PC-9 (cell line): ENCODE measurements at regions not wholly inside any gene's neighbourhood (a gene's known extent, or its start where the extent isn't known, plus 50 kb on each side); places are given as distances from the start of the nearest gene placed in this dataset.

ENCODE experiments used
- BruUV-seq: library from RNA; stranded (reverse); fragments of 400-500 nt; replicated peaks from 2 replicates; lab custom pipeline; 2021; lab: Mats Ljungman, UMichigan
- CTCF ChIA-PET: fragments of 300-600 bp; sonication (Branson Sonifier 250); formaldehyde crosslinking; loops from one replicate; lab custom pipeline; 2022; ENCODE audit warnings: antibody characterized with exemption; lab: Charles Lee
- POLR2A ChIA-PET: fragments of 300-600 bp; sonication (Branson Sonifier 250); formaldehyde crosslinking; loops from one replicate; lab custom pipeline; 2022; ENCODE audit warnings: antibody characterized with exemption; ENCODE audit not compliant: unreplicated experiment; lab: Charles Lee
- DNase-seq, 2 experiments: peaks; one replicate each; pipeline versions ENCODE4 v3.0.0 to v3.0.0-alpha.2; 2015 to 2022; ENCODE audit warnings: mixed read lengths in 1 of 2
- H2AFZ ChIP-seq: fragments of 200-600 bp; sonication (generic); 2 replicates; pipeline ENCODE4 v1.8.1; 2017; ENCODE audit warnings: antibody characterized with exemption
- H3F3A ChIP-seq: fragments of 200-600 bp; sonication (generic); 2 replicates; pipeline ENCODE4 v1.8.1; 2017; ENCODE audit warnings: antibody characterized with exemption, mild to moderate bottlenecking, low read depth; ENCODE audit not compliant: insufficient read depth
- H3K27ac ChIP-seq: fragments of 200-600 bp; sonication (generic); 2 replicates; pipeline ENCODE4 v1.6.1; 2016; ENCODE audit warnings: mixed run types
- H3K27me3 ChIP-seq: fragments of 200-600 bp; sonication (generic); 2 replicates; pipeline ENCODE4 v1.6.1; 2016; ENCODE audit warnings: low read depth, mixed run types; ENCODE audit not compliant: insufficient read depth
- H3K36me3 ChIP-seq: fragments of 200-600 bp; sonication (generic); 2 replicates; pipeline ENCODE4 v1.6.1; 2016; ENCODE audit warnings: low read depth, mixed run types
- H3K4me1 ChIP-seq: fragments of 200-600 bp; sonication (generic); replicated peaks from 2 replicates; pipeline ENCODE4 v1.6.1; 2016; ENCODE audit warnings: mixed run types; ENCODE audit not compliant: insufficient read depth
- H3K4me2 ChIP-seq: fragments of 200-600 bp; sonication (generic); 2 replicates; pipeline ENCODE4 v1.6.1; 2017; ENCODE audit warnings: mixed run types
- H3K4me3 ChIP-seq: fragments of 200-600 bp; sonication (generic); 2 replicates; pipeline ENCODE4 v1.6.1; 2016; ENCODE audit warnings: mixed run types
- H3K79me2 ChIP-seq: fragments of 200-600 bp; sonication (generic); 2 replicates; pipeline ENCODE4 v1.6.1; 2017; ENCODE audit warnings: low read depth, mixed run types
- H3K9me2 ChIP-seq: fragments of 200-600 bp; sonication (generic); 2 replicates; pipeline ENCODE4 v1.8.1; 2017; ENCODE audit warnings: mild to moderate bottlenecking; ENCODE audit not compliant: insufficient read depth
- H3K9me3 ChIP-seq: fragments of 200-600 bp; sonication (generic); 2 replicates; pipeline ENCODE4 v1.8.1; 2016; ENCODE audit warnings: low read depth; ENCODE audit not compliant: insufficient read depth
- H4K20me1 ChIP-seq: fragments of 200-600 bp; sonication (generic); 2 replicates; pipeline ENCODE4 v1.8.1; 2017; ENCODE audit not compliant: insufficient read depth
- EZH2 ChIP-seq: fragments of 200-600 bp; sonication (generic); IDR thresholded peaks from 2 replicates; pipeline ENCODE4 v1.8.0; 2017; ENCODE audit warnings: antibody characterized with exemption, low read depth
- intact Hi-C: fragments of 100-400 bp; cut with micrococcal nuclease; formaldehyde crosslinking; loops from one replicate; pipeline ENCODE4 v1.10.0; 2022; ENCODE audit not compliant: unreplicated experiment
- TF ChIP-seq, protein P1 (sequence below): fragments of 200-600 bp; sonication (generic); conservative IDR thresholded peaks from 2 replicates; pipeline ENCODE4 v1.6.1; 2017; ENCODE audit warnings: mixed run types, antibody characterized with exemption, mild to moderate bottlenecking, moderate library complexity

DNA sequence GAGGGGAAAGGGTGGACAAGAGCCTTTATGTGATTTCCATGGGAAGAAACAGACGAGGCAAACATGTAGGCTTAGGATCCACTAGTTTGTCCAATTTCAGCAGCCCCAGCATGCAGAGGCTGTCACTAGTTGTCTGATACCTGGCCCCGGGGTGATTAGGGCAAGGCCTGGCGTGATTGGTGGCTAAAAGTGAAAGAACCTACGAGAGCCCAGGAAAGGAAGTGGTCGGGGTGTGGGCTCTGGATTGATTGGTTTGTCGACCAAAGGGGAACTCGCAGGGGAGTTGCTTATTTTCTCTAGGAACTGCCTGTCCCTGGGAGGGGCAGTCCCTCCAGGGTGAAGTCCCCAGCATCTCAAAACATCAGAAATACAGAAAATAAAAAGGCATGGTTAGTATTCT, 64.2 kb upstream of the UQCRFS1 start:
- Histone ChIP-seq H3K9me3 (no peaks in the 10 kb centered on the region), H3K4me1 (no peaks in the 10 kb centered on the region), H3F3A (no peaks in the 10 kb centered on the region), H2AFZ (no peak overlapping the region), H3K36me3 (no peaks in the 10 kb centered on the region), H3K4me2 (no peak overlapping the region), H3K27me3 (peaks cover 70% of the 10 kb centered on the region), H3K27ac (no peak overlapping the region), H4K20me1 (no peaks in the 10 kb centered on the region), H3K4me3 (no peak overlapping the region), H3K9me2 (no peaks in the 10 kb centered on the region), H3K79me2 (no peaks in the 10 kb centered on the region)
- no peak for DNase-seq
- no TSS peak for BruUV-seq
- ChIA-PET POLR2A (no interaction called here), CTCF (no interaction called here)
- no peak for TF ChIP-seq EZH2
- TF ChIP-seq, protein P1, sequence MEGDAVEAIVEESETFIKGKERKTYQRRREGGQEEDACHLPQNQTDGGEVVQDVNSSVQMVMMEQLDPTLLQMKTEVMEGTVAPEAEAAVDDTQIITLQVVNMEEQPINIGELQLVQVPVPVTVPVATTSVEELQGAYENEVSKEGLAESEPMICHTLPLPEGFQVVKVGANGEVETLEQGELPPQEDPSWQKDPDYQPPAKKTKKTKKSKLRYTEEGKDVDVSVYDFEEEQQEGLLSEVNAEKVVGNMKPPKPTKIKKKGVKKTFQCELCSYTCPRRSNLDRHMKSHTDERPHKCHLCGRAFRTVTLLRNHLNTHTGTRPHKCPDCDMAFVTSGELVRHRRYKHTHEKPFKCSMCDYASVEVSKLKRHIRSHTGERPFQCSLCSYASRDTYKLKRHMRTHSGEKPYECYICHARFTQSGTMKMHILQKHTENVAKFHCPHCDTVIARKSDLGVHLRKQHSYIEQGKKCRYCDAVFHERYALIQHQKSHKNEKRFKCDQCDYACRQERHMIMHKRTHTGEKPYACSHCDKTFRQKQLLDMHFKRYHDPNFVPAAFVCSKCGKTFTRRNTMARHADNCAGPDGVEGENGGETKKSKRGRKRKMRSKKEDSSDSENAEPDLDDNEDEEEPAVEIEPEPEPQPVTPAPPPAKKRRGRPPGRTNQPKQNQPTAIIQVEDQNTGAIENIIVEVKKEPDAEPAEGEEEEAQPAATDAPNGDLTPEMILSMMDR: no peak
- intact Hi-C loops: no loop called here

DNA sequence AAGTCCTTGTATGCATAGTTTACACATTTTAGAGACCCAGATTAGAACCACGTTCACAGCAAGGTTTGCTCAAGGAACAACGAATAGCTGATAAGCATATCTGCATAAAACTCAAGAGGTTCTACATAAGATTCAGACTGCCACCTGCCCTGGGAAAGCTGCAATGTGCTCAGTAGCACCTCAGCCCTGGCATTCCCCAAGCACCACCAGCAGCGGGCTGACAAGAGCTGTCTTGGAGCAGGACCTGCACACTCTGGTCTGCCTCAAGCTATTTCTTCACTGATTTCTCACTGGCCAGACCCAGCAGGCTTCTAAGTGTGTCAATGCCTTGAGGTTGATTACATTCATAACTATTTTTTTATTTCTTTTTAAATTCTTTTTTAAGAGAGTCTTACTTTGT, 65.8 kb upstream of the UQCRFS1 start:
- no peak overlapping the region for H3K4me3 ChIP-seq
- peaks cover 73% of the 10 kb centered on the region for H3K27me3 ChIP-seq
- BruUV-seq: no TSS peak
- no peak overlapping the region for H3K4me2 ChIP-seq
- H3K4me1 ChIP-seq: no peaks in the 10 kb centered on the region
- POLR2A ChIA-PET: no interaction called here
- no peak for DNase-seq
- CTCF ChIA-PET: no interaction called here
- H4K20me1 ChIP-seq: no peaks in the 10 kb centered on the region
- no peaks in the 10 kb centered on the region for H3K79me2 ChIP-seq
- H3K27ac ChIP-seq: no peak overlapping the region
- TF ChIP-seq EZH2: no peak
- TF ChIP-seq, protein P1: no peak
- intact Hi-C loops: no loop called here
- H3F3A ChIP-seq: no peaks in the 10 kb centered on the region
- no peaks in the 10 kb centered on the region for H3K9me2 ChIP-seq
- no peaks in the 10 kb centered on the region for H3K9me3 ChIP-seq
- H3K36me3 ChIP-seq: no peaks in the 10 kb centered on the region
- no peak overlapping the region for H2AFZ ChIP-seq

DNA sequence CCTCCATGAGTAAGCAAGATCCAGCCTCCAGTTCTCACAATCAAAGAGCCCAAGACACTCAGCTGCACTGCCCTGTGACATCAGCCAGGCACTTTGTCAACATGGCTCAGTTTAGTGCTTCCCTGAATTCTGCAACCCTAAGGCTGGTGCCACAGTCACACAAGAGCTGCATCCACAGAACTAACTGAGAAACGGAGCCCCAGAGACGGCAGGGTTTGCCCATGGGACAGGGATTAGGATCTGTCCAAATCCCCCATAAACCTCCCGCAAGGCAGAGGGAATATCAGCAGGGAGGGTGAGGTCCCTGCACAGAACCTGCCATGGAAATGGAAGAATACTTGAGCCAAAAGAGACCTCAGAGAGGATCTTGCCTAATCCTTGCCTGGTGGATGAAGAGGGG, 70.4 kb upstream of the UQCRFS1 start:
- H3K9me2 ChIP-seq: no peaks in the 10 kb centered on the region
- CTCF ChIA-PET: no interaction called here
- no peaks in the 10 kb centered on the region for H3K9me3 ChIP-seq
- TF ChIP-seq EZH2: no peak
- TF ChIP-seq, protein P1: no peak
- no peak overlapping the region for H3K4me2 ChIP-seq
- no peaks in the 10 kb centered on the region for H3K36me3 ChIP-seq
- H3K27me3 ChIP-seq: peaks cover 83% of the 10 kb centered on the region
- no peaks in the 10 kb centered on the region for H3K4me1 ChIP-seq
- H2AFZ ChIP-seq: no peak overlapping the region
- intact Hi-C loops: no loop called here
- BruUV-seq: no TSS peak
- H3K79me2 ChIP-seq: no peaks in the 10 kb centered on the region
- no peaks in the 10 kb centered on the region for H3F3A ChIP-seq
- POLR2A ChIA-PET: no interaction called here
- 0 out of 2 replicates have a peak, but pooled peaks cover 2% of the 10 kb centered on the region for H4K20me1 ChIP-seq
- no peak overlapping the region for H3K27ac ChIP-seq
- DNase-seq: no peak
- H3K4me3 ChIP-seq: no peak overlapping the region
